ENCODE measurements at regions not wholly inside any gene's neighbourhood (a gene's known extent, or its start where the extent isn't known, plus 50 kb on each side); places are given as distances from the start of the nearest gene placed in this dataset.
"Not testable (repeated sequence)": the region's sequence is repeated elsewhere in the genome, so short reads cannot be mapped to it uniquely, and the experiment has no call there.

GRCh38 chr6:50899306-50899870 is 80.7 kb downstream of the TFAP2B start:
- FAIRE-seq, result no peak
- H3K27me3 ChIP-seq (ENCODE audit: control insufficient read depth in 3 of 3, insufficient read depth in 3 of 3, low read length in 3 of 3), result no peaks in the 10 kb centered on the region
- H3K9me3 ChIP-seq (ENCODE audit: control insufficient read depth in 2 of 2, insufficient read depth in 1 of 2, low read depth in 1 of 2, low read length in 1 of 2), result no peaks in the 10 kb centered on the region
- no peaks in the 10 kb centered on the region for H3K36me3 ChIP-seq (ENCODE audit: control insufficient read depth in 3 of 3, insufficient read depth in 2 of 3, low read depth in 1 of 3, low read length in 3 of 3)
- no peaks in the 10 kb centered on the region for H3K4me1 ChIP-seq (ENCODE audit: control insufficient read depth in 3 of 3, insufficient read depth in 2 of 3, low read depth in 1 of 3, low read length in 2 of 3)
- no peak overlapping the region for H3K27ac ChIP-seq (ENCODE audit: low read depth in 1 of 3, low read length in 2 of 3)
- no peak overlapping the region for H3K4me3 ChIP-seq (ENCODE audit: low read depth in 1 of 3, low read length in 3 of 3)
- DNase-seq, result no peak
- WGBS, 3 donors, result 76 to 87% (median 80%) methylated on average over 2 of the region's 2 CpGs

- no peak for FAIRE-seq
- no peaks in the 10 kb centered on the region for H3K36me3 ChIP-seq (ENCODE audit: control insufficient read depth in 3 of 3, insufficient read depth in 2 of 3, low read depth in 1 of 3, low read length in 3 of 3)
- no peak overlapping the region for H3K4me3 ChIP-seq (ENCODE audit: low read depth in 1 of 3, low read length in 3 of 3)
- H3K4me1 ChIP-seq (ENCODE audit: control insufficient read depth in 3 of 3, insufficient read depth in 2 of 3, low read depth in 1 of 3, low read length in 2 of 3), result no peaks in the 10 kb centered on the region
- H3K27me3 ChIP-seq (ENCODE audit: control insufficient read depth in 3 of 3, insufficient read depth in 3 of 3, low read length in 3 of 3), result no peaks in the 10 kb centered on the region
- no peak for DNase-seq
- H3K27ac ChIP-seq (ENCODE audit: low read depth in 1 of 3, low read length in 2 of 3), result no peak overlapping the region
- no peaks in the 10 kb centered on the region for H3K9me3 ChIP-seq (ENCODE audit: control insufficient read depth in 2 of 2, insufficient read depth in 1 of 2, low read depth in 1 of 2, low read length in 1 of 2)
Observed at GRCh38 chr6:50902260-50902659, 83.6 kb downstream of the TFAP2B start.

DNA sequence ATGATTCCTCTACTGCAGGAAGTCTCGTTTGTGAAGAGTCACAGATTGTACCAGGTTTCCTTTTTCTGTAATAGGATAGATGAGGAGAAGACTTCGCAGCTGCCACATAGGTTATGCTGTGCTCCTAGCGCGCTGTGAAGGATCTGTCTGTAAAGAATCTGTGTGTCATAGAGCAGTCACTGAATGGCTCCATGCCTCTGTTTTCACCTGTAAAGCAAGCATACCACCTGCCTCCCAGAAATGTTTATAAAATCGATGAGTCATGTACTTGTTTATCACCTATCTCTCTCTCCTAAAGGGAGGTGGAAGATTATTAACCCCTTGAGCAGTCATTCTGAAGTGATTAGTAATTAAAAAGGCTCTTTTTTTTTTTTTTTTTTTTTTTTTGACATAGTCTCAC is 86.6 kb downstream of the TFAP2B start:
- DNase-seq (no peak), FAIRE-seq (no peak)
- Histone ChIP-seq H3K4me1 (ENCODE audit: control insufficient read depth in 3 of 3, insufficient read depth in 2 of 3, low read depth in 1 of 3, low read length in 2 of 3) (no peaks in the 10 kb centered on the region), H3K4me3 (ENCODE audit: low read depth in 1 of 3, low read length in 3 of 3) (no peak overlapping the region), H3K36me3 (ENCODE audit: control insufficient read depth in 3 of 3, insufficient read depth in 2 of 3, low read depth in 1 of 3, low read length in 3 of 3) (no peaks in the 10 kb centered on the region), H3K9me3 (ENCODE audit: control insufficient read depth in 2 of 2, insufficient read depth in 1 of 2, low read depth in 1 of 2, low read length in 1 of 2) (no peaks in the 10 kb centered on the region), H3K27ac (ENCODE audit: low read depth in 1 of 3, low read length in 2 of 3) (no peak overlapping the region), H3K27me3 (ENCODE audit: control insufficient read depth in 3 of 3, insufficient read depth in 3 of 3, low read length in 3 of 3) (no peaks in the 10 kb centered on the region)
- WGBS, 3 donors, result 41 to 69% (median 56%) methylated on average over 5 of the region's 5 CpGs

DNA sequence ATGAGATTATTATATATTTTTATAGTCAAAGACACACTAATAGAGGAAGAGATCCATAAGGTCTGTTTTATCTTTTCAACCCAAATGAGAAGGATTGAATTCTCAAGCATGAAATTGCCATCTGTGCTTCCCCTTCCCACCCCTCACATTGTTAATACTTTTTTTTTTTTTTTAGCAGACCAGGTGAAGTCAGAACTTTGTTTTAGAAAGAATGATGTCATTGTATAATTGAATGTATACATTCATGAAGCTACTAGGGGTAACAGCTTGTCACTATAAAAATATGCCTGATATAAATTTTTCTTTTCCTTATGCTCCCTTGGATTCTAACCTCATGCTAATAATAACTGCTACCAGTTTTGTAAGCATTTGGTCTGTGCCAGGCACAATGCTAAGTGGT is 88.9 kb downstream of the TFAP2B start:
- no peaks in the 10 kb centered on the region for H3K9me3 ChIP-seq (ENCODE audit: control insufficient read depth in 2 of 2, insufficient read depth in 1 of 2, low read depth in 1 of 2, low read length in 1 of 2)
- FAIRE-seq (no peak), DNase-seq (no peak)
- H3K4me1 ChIP-seq (ENCODE audit: control insufficient read depth in 3 of 3, insufficient read depth in 2 of 3, low read depth in 1 of 3, low read length in 2 of 3), result no peaks in the 10 kb centered on the region
- H3K27me3 ChIP-seq (ENCODE audit: control insufficient read depth in 3 of 3, insufficient read depth in 3 of 3, low read length in 3 of 3), result no peaks in the 10 kb centered on the region
- H3K36me3 ChIP-seq (ENCODE audit: control insufficient read depth in 3 of 3, insufficient read depth in 2 of 3, low read depth in 1 of 3, low read length in 3 of 3), result no peaks in the 10 kb centered on the region
- no peak overlapping the region for H3K27ac ChIP-seq (ENCODE audit: low read depth in 1 of 3, low read length in 2 of 3)
- no peak overlapping the region for H3K4me3 ChIP-seq (ENCODE audit: low read depth in 1 of 3, low read length in 3 of 3)

DNA sequence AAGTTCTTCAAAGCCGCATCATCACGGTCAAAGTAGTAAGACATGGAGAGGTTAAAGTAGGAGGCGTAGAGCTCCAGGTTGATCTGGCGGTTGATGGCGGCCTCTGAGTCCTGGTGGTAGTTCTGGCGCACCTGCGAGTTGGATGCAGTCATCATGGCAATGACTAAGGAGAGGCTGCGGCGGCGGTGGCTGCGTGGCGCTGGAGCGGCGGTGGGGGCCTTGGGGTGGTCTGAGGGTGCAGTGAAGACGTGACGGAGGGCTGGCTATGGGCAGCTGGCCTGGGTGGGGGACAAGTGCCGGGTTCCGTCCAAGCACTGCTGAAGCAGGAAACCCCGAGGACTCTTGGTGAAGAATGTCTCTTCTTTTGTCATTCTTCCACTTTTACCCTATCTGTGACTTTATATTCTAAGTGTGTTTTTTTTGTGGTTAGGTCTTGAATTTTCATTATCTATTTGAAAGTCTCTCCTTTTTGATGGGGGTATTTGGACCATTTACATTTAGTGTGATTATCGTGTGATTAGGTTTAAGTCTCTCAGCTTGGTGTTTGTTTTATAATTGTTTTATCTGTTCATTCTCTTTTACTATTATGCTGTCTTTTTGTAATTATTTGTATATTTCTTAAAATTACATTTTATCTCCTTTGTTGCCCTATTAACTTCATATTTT is 94.6 kb downstream of the TFAP2B start:
- DNase-seq, result no peak
- Histone ChIP-seq H3K27ac (ENCODE audit: low read depth in 1 of 3, low read length in 2 of 3) (no peak overlapping the region), H3K27me3 (ENCODE audit: control insufficient read depth in 3 of 3, insufficient read depth in 3 of 3, low read length in 3 of 3) (no peaks in the 10 kb centered on the region), H3K9me3 (ENCODE audit: control insufficient read depth in 2 of 2, insufficient read depth in 1 of 2, low read depth in 1 of 2, low read length in 1 of 2) (peaks cover 0 to 5% of the 10 kb centered on the region in 2 donors), H3K4me3 (ENCODE audit: low read depth in 1 of 3, low read length in 3 of 3) (no peak overlapping the region), H3K4me1 (ENCODE audit: control insufficient read depth in 3 of 3, insufficient read depth in 2 of 3, low read depth in 1 of 3, low read length in 2 of 3) (no peaks in the 10 kb centered on the region), H3K36me3 (ENCODE audit: control insufficient read depth in 3 of 3, insufficient read depth in 2 of 3, low read depth in 1 of 3, low read length in 3 of 3) (no peaks in the 10 kb centered on the region)
- 92 to 95% (median 94%) methylated on average over 20 of the region's 20 CpGs for WGBS, 3 donors
- FAIRE-seq, result no peak

DNA sequence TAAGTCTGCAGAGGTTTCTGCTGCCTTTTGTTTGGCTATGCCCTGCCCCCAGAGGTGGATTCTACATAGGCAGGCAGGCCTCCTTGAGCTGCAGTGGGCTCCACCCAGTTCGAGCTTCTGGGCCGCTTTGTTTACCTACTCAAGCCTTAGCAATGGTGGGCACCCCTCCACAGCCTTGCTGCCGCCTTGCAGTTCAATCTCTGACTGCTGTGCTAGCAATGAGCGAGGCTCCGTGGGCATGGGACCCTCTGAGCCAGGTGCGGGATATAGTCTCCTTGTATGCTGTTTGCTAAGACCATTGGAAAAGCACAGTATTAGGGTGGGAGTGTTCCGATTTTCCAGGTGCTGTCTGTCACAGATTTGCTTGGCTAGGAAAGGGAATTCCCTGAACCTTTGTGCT is 102.7 kb downstream of the TFAP2B start:
- H3K4me1 ChIP-seq (ENCODE audit: control insufficient read depth in 3 of 3, insufficient read depth in 2 of 3, low read depth in 1 of 3, low read length in 2 of 3); H3K36me3 ChIP-seq (ENCODE audit: control insufficient read depth in 3 of 3, insufficient read depth in 2 of 3, low read depth in 1 of 3, low read length in 3 of 3); H3K4me3 ChIP-seq (ENCODE audit: low read depth in 1 of 3, low read length in 3 of 3); H3K27ac ChIP-seq (ENCODE audit: low read depth in 1 of 3, low read length in 2 of 3); H3K9me3 ChIP-seq (ENCODE audit: control insufficient read depth in 2 of 2, insufficient read depth in 1 of 2, low read depth in 1 of 2, low read length in 1 of 2); FAIRE-seq; H3K27me3 ChIP-seq (ENCODE audit: control insufficient read depth in 3 of 3, insufficient read depth in 3 of 3, low read length in 3 of 3); DNase-seq: not testable (repeated sequence)
- 82 to 92% (median 87%) methylated on average over 7 of the region's 7 CpGs for WGBS, 3 donors

DNA sequence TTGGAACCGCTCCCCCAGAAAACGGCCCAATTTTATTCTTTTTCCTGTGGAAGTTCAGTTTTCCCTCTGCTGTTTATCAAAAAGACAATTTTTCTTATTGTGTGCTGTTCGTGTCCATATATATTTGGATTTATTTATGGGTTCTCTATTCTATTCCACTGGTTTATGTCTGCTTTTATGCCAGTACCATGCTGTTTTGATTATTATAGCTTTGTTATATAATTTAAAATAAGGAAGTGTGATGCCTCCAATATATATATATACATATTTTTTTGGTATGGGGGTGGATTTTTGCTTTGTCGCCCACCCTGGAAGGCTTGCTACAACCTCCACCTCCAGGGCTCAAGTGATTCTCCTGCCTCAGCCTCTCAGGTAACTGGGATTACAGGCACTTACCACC is 103.3 kb downstream of the TFAP2B start:
- WGBS, 3 donors, result 88 to 90% (median 89%) methylated on average over 4 of the region's 4 CpGs
- Histone ChIP-seq H3K27ac (ENCODE audit: low read depth in 1 of 3, low read length in 2 of 3) (no peak overlapping the region), H3K27me3 (ENCODE audit: control insufficient read depth in 3 of 3, insufficient read depth in 3 of 3, low read length in 3 of 3) (no peaks in the 10 kb centered on the region), H3K9me3 (ENCODE audit: control insufficient read depth in 2 of 2, insufficient read depth in 1 of 2, low read depth in 1 of 2, low read length in 1 of 2) (peaks cover 0 to 5% of the 10 kb centered on the region in 2 donors), H3K4me3 (ENCODE audit: low read depth in 1 of 3, low read length in 3 of 3) (no peak overlapping the region), H3K36me3 (ENCODE audit: control insufficient read depth in 3 of 3, insufficient read depth in 2 of 3, low read depth in 1 of 3, low read length in 3 of 3) (no peaks in the 10 kb centered on the region), H3K4me1 (ENCODE audit: control insufficient read depth in 3 of 3, insufficient read depth in 2 of 3, low read depth in 1 of 3, low read length in 2 of 3) (no peaks in the 10 kb centered on the region)
- no peak for DNase-seq
- FAIRE-seq, result no peak

- DNase-seq, result no peak
- H3K4me1 ChIP-seq (ENCODE audit: control insufficient read depth in 3 of 3, insufficient read depth in 2 of 3, low read depth in 1 of 3, low read length in 2 of 3), result no peaks in the 10 kb centered on the region
- peaks cover 0 to 5% of the 10 kb centered on the region in 2 donors for H3K9me3 ChIP-seq (ENCODE audit: control insufficient read depth in 2 of 2, insufficient read depth in 1 of 2, low read depth in 1 of 2, low read length in 1 of 2)
- no peaks in the 10 kb centered on the region for H3K36me3 ChIP-seq (ENCODE audit: control insufficient read depth in 3 of 3, insufficient read depth in 2 of 3, low read depth in 1 of 3, low read length in 3 of 3)
- no peaks in the 10 kb centered on the region for H3K27me3 ChIP-seq (ENCODE audit: control insufficient read depth in 3 of 3, insufficient read depth in 3 of 3, low read length in 3 of 3)
- 0% methylated on average over 1 of the region's 1 CpG for WGBS, 3 donors
- no peak for FAIRE-seq
- H3K27ac ChIP-seq (ENCODE audit: low read depth in 1 of 3, low read length in 2 of 3), result no peak overlapping the region
- no peak overlapping the region for H3K4me3 ChIP-seq (ENCODE audit: low read depth in 1 of 3, low read length in 3 of 3)
Observed at GRCh38 chr6:50922579-50923525, 104.2 kb downstream of the TFAP2B start.

All from small intestine (tissue), 7 donors.